OCI-LY7 (cell line): ENCODE measurements at regions not wholly inside any gene's neighbourhood (a gene's known extent, or its start where the extent isn't known, plus 50 kb on each side); places are given as distances from the start of the nearest gene placed in this dataset.

Experiments
- BruUV-seq: library from RNA; stranded (reverse); fragments of 400-500 nt; replicated peaks from 2 replicates; lab custom pipeline; 2021; lab: Mats Ljungman, UMichigan
- CTCF ChIA-PET: fragments of 300-600 bp; sonication (Branson Sonifier 250); formaldehyde crosslinking; loops from one replicate; lab custom pipeline; 2022; ENCODE audit warnings: antibody characterized with exemption; ENCODE audit not compliant: unreplicated experiment; lab: Charles Lee
- POLR2A ChIA-PET: fragments of 300-600 bp; sonication (Branson Sonifier 250); formaldehyde crosslinking; loops from one replicate; lab custom pipeline; 2022; ENCODE audit warnings: antibody characterized with exemption; lab: Charles Lee
- DNase-seq: peaks from one replicate; pipeline ENCODE4 v3.0.0-alpha.2; 2015; ENCODE audit warnings: low spot score
- H2AFZ ChIP-seq: fragments of 200-600 bp; sonication (generic), shearing (Covaris generic); 2 replicates; pipeline ENCODE4 v1.6.1; 2014; ENCODE audit warnings: mild to moderate bottlenecking, antibody characterized with exemption, low read length, moderate library complexity
- H3K27ac ChIP-seq: fragments of 200-600 bp; sonication (generic); 2 replicates; pipeline ENCODE4 v1.5.1; 2014; ENCODE audit warnings: mixed run types, low read depth, mild to moderate bottlenecking, moderate library complexity, low read length, inconsistent platforms; ENCODE audit not compliant: poor library complexity, severe bottlenecking
- H3K36me3 ChIP-seq: fragments of 200-600 bp; sonication (generic); 2 replicates; pipeline ENCODE4 v1.6.1; 2014; ENCODE audit warnings: mild to moderate bottlenecking, antibody characterized with exemption, low read length, moderate library complexity, mixed read lengths; ENCODE audit not compliant: insufficient read depth
- H3K4me1 ChIP-seq: fragments of 200-600 bp; sonication (generic); 2 replicates; pipeline ENCODE4 v1.5.1; 2014; ENCODE audit warnings: mild to moderate bottlenecking, low read length; ENCODE audit not compliant: insufficient read depth, poor library complexity, severe bottlenecking
- H3K4me2 ChIP-seq: fragments of 200-600 bp; sonication (generic); 2 replicates; pipeline ENCODE4 v1.6.1; 2014; ENCODE audit warnings: mild to moderate bottlenecking, low read length
- H3K4me3 ChIP-seq: fragments of 200-600 bp; sonication (generic); 2 replicates; pipeline ENCODE4 v1.5.1; 2014; ENCODE audit warnings: mild to moderate bottlenecking, low read depth, low read length; ENCODE audit not compliant: poor library complexity, severe bottlenecking
- H3K79me2 ChIP-seq: fragments of 200-600 bp; sonication (generic); 2 replicates; pipeline ENCODE4 v1.6.1; 2016; ENCODE audit warnings: low read depth, mild to moderate bottlenecking, low read length, moderate library complexity, mixed read lengths; ENCODE audit not compliant: insufficient read depth
- H3K9me2 ChIP-seq: fragments of 200-600 bp; sonication (generic); 2 replicates; pipeline ENCODE4 v1.6.1; 2016; ENCODE audit warnings: mild to moderate bottlenecking, low read length, mixed read lengths; ENCODE audit not compliant: insufficient read depth
- H3K9me3 ChIP-seq: fragments of 200-600 bp; sonication (generic); 2 replicates; pipeline ENCODE4 v1.6.1; 2014; ENCODE audit warnings: mild to moderate bottlenecking, mixed run types, low read length, mixed read lengths
- H4K20me1 ChIP-seq: fragments of 200-600 bp; sonication (generic); 2 replicates; pipeline ENCODE4 v1.6.1; 2014; ENCODE audit warnings: mild to moderate bottlenecking, antibody characterized with exemption, low read length, moderate library complexity, mixed read lengths; ENCODE audit not compliant: insufficient read depth
- CTCF ChIP-seq: fragments of 200-600 bp; sonication (generic); conservative IDR thresholded peaks from 2 replicates; pipeline ENCODE4 v1.5.1; 2014; ENCODE audit warnings: mild to moderate bottlenecking, antibody characterized with exemption, low read length, moderate library complexity, mixed read lengths
- EZH2phosphoT487 ChIP-seq: fragments of 200-600 bp; sonication (generic); IDR thresholded peaks from 2 replicates; pipeline ENCODE4 v1.6.1; 2018; ENCODE audit warnings: low read depth, borderline replicate concordance, mild to moderate bottlenecking, mixed run types, antibody characterized with exemption, low read length, moderate library complexity, mixed read lengths
- intact Hi-C: fragments of 100-400 bp; cut with micrococcal nuclease; formaldehyde crosslinking; loops from one replicate; pipeline ENCODE4 v1.10.0; 2022; ENCODE audit not compliant: unreplicated experiment

GRCh38 chr11:87660926-87661660 lies 514.1 kb downstream of the RAB38 start:
- intact Hi-C loops = no loop called here
- no peak for DNase-seq
- H3K36me3 ChIP-seq = no peaks in the 10 kb centered on the region
- H2AFZ ChIP-seq = no peak overlapping the region
- no peaks in the 10 kb centered on the region for H3K4me1 ChIP-seq
- H3K9me2 ChIP-seq = no peaks in the 10 kb centered on the region
- no peaks in the 10 kb centered on the region for H3K79me2 ChIP-seq
- H3K27ac ChIP-seq = no peak overlapping the region
- TF ChIP-seq EZH2phosphoT487 (no peak), CTCF (no peak)
- ChIA-PET POLR2A (interaction anchor here (0.8 kb wide), 1 partner anchor 8 kb away, joined by 3 read pairs; no protein-coding TSS in a partner anchor), CTCF (no interaction called here)
- BruUV-seq = no TSS peak
- H3K4me2 ChIP-seq = no peak overlapping the region
- no peaks in the 10 kb centered on the region for H3K9me3 ChIP-seq
- no peak overlapping the region for H3K4me3 ChIP-seq
- no peaks in the 10 kb centered on the region for H4K20me1 ChIP-seq

GRCh38 chr11:87659807-87660206 lies 515.4 kb downstream of the RAB38 start:
- H3K36me3 ChIP-seq = no peaks in the 10 kb centered on the region
- no peak overlapping the region for H3K27ac ChIP-seq
- ChIA-PET POLR2A (interaction anchor here (0.6 kb wide), 1 partner anchor 53 kb away, joined by 4 read pairs; no protein-coding TSS in a partner anchor), CTCF (no interaction called here)
- BruUV-seq = no TSS peak
- TF ChIP-seq CTCF (no peak), EZH2phosphoT487 (no peak)
- intact Hi-C loops = no loop called here
- no peak for DNase-seq
- H3K9me3 ChIP-seq = no peaks in the 10 kb centered on the region
- H3K4me3 ChIP-seq = no peak overlapping the region
- no peak overlapping the region for H3K4me2 ChIP-seq
- H3K4me1 ChIP-seq = no peaks in the 10 kb centered on the region
- H3K79me2 ChIP-seq = no peaks in the 10 kb centered on the region
- no peaks in the 10 kb centered on the region for H4K20me1 ChIP-seq
- no peak overlapping the region for H2AFZ ChIP-seq
- H3K9me2 ChIP-seq = no peaks in the 10 kb centered on the region

DNA sequence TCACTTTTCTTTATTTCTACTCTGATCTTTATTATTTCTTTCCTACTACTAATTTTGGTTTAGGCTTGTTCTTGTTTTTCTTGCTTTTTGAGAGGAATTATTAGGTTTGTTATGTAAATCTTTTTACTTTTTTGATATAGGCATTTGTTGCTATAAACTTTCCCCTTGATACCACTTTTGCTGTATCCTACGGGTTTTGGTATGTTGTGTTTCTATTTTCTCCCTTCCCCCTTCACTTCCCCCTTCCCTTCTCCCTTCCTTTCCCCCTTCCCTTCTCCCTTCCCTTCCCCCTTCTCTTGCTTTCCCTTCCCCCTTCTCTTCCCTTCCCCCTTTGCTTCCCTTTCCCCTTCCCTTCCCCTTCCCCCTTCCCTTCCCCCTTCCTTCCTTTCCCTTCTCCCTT lies 529.6 kb downstream of the RAB38 start:
- ChIA-PET CTCF (no interaction called here), POLR2A (no interaction called here)
- Histone ChIP-seq H3K36me3 (no peaks in the 10 kb centered on the region), H3K4me2 (no peak overlapping the region), H2AFZ (no peak overlapping the region), H3K4me1 (no peaks in the 10 kb centered on the region), H3K9me3 (no peaks in the 10 kb centered on the region; the same call in 1 of the 2 replicates), H3K4me3 (no peak overlapping the region), H3K79me2 (no peaks in the 10 kb centered on the region; the same call in 1 of the 2 replicates), H4K20me1 (no peaks in the 10 kb centered on the region), H3K9me2 (no peaks in the 10 kb centered on the region), H3K27ac (no peak overlapping the region)
- intact Hi-C loops = no loop called here
- DNase-seq = no peak
- no TSS peak for BruUV-seq
- no peak for TF ChIP-seq EZH2phosphoT487
- no peak for TF ChIP-seq CTCF
